Lower leg skin (tissue), 3 donors: ENCODE measurements at regions not wholly inside any gene's neighbourhood (a gene's known extent, or its start where the extent isn't known, plus 50 kb on each side); places are given as distances from the start of the nearest gene placed in this dataset.

Source experiments
- CTCF ChIP-seq, 3 donors: fragments of 450-650 bp; IDR thresholded peaks; one replicate each; pipeline ENCODE4 v1.5.1; 2016; ENCODE audit warnings: antibody characterized with exemption in 3 of 3, mild to moderate bottlenecking in 3 of 3, moderate library complexity in 2 of 3
- POLR2A ChIP-seq, 2 donors: fragments of 450-650 bp; IDR thresholded peaks; one replicate each; pipeline ENCODE4 v1.6.1; 2016 to 2017; ENCODE audit warnings: antibody characterized with exemption in 2 of 2, mild to moderate bottlenecking in 1 of 2, moderate library complexity in 1 of 2

GRCh38 chr10:56745490-56745889 lies 384.4 kb upstream of the ZWINT start:
- no peak for TF ChIP-seq CTCF (IDR thresholded peaks at IDR 0.05)
- TF ChIP-seq POLR2A (IDR thresholded peaks at IDR 0.05), result no peak
